ENCODE measurements at regions not wholly inside any gene's neighbourhood (a gene's known extent, or its start where the extent isn't known, plus 50 kb on each side); places are given as distances from the start of the nearest gene placed in this dataset.

GRCh38 chr6:77332915-77333623 lies 130.2 kb downstream of the HTR1B start:
- TF ChIP-seq, protein P1, sequence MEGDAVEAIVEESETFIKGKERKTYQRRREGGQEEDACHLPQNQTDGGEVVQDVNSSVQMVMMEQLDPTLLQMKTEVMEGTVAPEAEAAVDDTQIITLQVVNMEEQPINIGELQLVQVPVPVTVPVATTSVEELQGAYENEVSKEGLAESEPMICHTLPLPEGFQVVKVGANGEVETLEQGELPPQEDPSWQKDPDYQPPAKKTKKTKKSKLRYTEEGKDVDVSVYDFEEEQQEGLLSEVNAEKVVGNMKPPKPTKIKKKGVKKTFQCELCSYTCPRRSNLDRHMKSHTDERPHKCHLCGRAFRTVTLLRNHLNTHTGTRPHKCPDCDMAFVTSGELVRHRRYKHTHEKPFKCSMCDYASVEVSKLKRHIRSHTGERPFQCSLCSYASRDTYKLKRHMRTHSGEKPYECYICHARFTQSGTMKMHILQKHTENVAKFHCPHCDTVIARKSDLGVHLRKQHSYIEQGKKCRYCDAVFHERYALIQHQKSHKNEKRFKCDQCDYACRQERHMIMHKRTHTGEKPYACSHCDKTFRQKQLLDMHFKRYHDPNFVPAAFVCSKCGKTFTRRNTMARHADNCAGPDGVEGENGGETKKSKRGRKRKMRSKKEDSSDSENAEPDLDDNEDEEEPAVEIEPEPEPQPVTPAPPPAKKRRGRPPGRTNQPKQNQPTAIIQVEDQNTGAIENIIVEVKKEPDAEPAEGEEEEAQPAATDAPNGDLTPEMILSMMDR (IDR thresholded peaks at IDR 0.05; ENCODE audit: unreplicated experiment) = no peak
- CTCF ChIA-PET = no interaction called here
- peaks cover 2% of the 10 kb centered on the region for H3K9me3 Mint-ChIP-seq (ENCODE audit: low read depth, unreplicated experiment)

DNA sequence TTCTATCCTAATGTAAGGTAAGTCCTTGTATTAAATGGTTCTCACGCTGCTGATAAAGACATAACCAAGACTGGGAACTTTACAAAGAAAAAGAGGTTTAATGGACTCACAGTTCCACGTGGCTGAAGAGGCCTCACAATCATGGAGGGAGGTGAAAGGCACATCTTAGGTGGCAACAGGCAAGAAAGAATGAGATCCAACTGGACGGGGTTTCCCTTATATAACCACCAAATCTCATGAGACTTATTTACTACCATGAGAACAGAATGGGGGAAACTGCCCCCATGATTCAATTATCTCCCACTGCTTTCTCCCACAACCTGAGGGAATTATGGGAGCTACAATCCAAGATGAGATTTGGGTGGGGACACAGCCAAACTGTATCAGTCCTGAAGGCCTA lies 136.6 kb downstream of the HTR1B start:
- BruUV-seq (replicated peaks) = no TSS peak
- no peak for DNase-seq
- TF ChIP-seq, protein P1 (IDR thresholded peaks at IDR 0.05; ENCODE audit: unreplicated experiment) = no peak
- CTCF ChIA-PET = no interaction called here
- Mint-ChIP-seq H3K4me3 (ENCODE audit: low read depth, unreplicated experiment) (no peak overlapping the region), H3K36me3 (ENCODE audit: insufficient read depth, unreplicated experiment) (no peaks in the 10 kb centered on the region), H3K4me1 (ENCODE audit: low read depth, unreplicated experiment) (no peaks in the 10 kb centered on the region), H3K27me3 (ENCODE audit: unreplicated experiment) (no peaks in the 10 kb centered on the region), H3K9me3 (ENCODE audit: low read depth, unreplicated experiment) (peaks cover 3% of the 10 kb centered on the region), H3K27ac (ENCODE audit: unreplicated experiment) (no peak overlapping the region)
- intact Hi-C loops (cut with micrococcal nuclease; ENCODE audit: unreplicated experiment) = no loop called here

More at GRCh38 chr6:77332915-77333623, 130.2 kb downstream of the HTR1B start:
- Mint-ChIP-seq H3K27ac (ENCODE audit: unreplicated experiment) (no peak overlapping the region), H3K4me3 (ENCODE audit: low read depth, unreplicated experiment) (no peak overlapping the region), H3K36me3 (ENCODE audit: insufficient read depth, unreplicated experiment) (no peaks in the 10 kb centered on the region), H3K4me1 (ENCODE audit: low read depth, unreplicated experiment) (no peaks in the 10 kb centered on the region), H3K27me3 (ENCODE audit: unreplicated experiment) (no peaks in the 10 kb centered on the region)
- BruUV-seq (replicated peaks) = no TSS peak
- DNase-seq = no peak
- intact Hi-C loops (cut with micrococcal nuclease; ENCODE audit: unreplicated experiment) = no loop called here

- DNase-seq = no peak
- no peaks in the 10 kb centered on the region for H3K27me3 Mint-ChIP-seq (ENCODE audit: unreplicated experiment)
- no peak overlapping the region for H3K27ac Mint-ChIP-seq (ENCODE audit: unreplicated experiment)
- H3K4me1 Mint-ChIP-seq (ENCODE audit: low read depth, unreplicated experiment) = no peaks in the 10 kb centered on the region
- BruUV-seq (replicated peaks) = no TSS peak
- H3K9me3 Mint-ChIP-seq (ENCODE audit: low read depth, unreplicated experiment) = peaks cover 3% of the 10 kb centered on the region
- CTCF ChIA-PET = no interaction called here
- H3K36me3 Mint-ChIP-seq (ENCODE audit: insufficient read depth, unreplicated experiment) = no peaks in the 10 kb centered on the region
- TF ChIP-seq, protein P1 (IDR thresholded peaks at IDR 0.05; ENCODE audit: unreplicated experiment) = no peak
- intact Hi-C loops (cut with micrococcal nuclease; ENCODE audit: unreplicated experiment) = no loop called here
- H3K4me3 Mint-ChIP-seq (ENCODE audit: low read depth, unreplicated experiment) = no peak overlapping the region
Measured at GRCh38 chr6:77326029-77326428, 137.3 kb downstream of the HTR1B start.

- TF ChIP-seq, protein P1 (IDR thresholded peaks at IDR 0.05; ENCODE audit: unreplicated experiment) = no peak
- no peaks in the 10 kb centered on the region for H3K27me3 Mint-ChIP-seq (ENCODE audit: unreplicated experiment)
- no peak for DNase-seq
- no peaks in the 10 kb centered on the region for H3K36me3 Mint-ChIP-seq (ENCODE audit: insufficient read depth, unreplicated experiment)
- CTCF ChIA-PET = no interaction called here
- H3K9me3 Mint-ChIP-seq (ENCODE audit: low read depth, unreplicated experiment) = peaks cover 3% of the 10 kb centered on the region
- intact Hi-C loops (cut with micrococcal nuclease; ENCODE audit: unreplicated experiment) = no loop called here
- H3K4me1 Mint-ChIP-seq (ENCODE audit: low read depth, unreplicated experiment) = no peaks in the 10 kb centered on the region
- H3K27ac Mint-ChIP-seq (ENCODE audit: unreplicated experiment) = no peak overlapping the region
- H3K4me3 Mint-ChIP-seq (ENCODE audit: low read depth, unreplicated experiment) = no peak overlapping the region
- no TSS peak for BruUV-seq (replicated peaks)
Measured at GRCh38 chr6:77324866-77325265, 138.4 kb downstream of the HTR1B start.

Measured in Calu3 (cell line).